ENCODE measurements at regions not wholly inside any gene's neighbourhood (a gene's known extent, or its start where the extent isn't known, plus 50 kb on each side); places are given as distances from the start of the nearest gene placed in this dataset.
"Not testable (repeated sequence)": the region's sequence is repeated elsewhere in the genome, so short reads cannot be mapped to it uniquely, and the experiment has no call there.

GRCh38 chr9:24342457-24342856 is 203.2 kb downstream of the IZUMO3 start:
- no peak for DNase-seq (ENCODE audit: low spot score)

DNA sequence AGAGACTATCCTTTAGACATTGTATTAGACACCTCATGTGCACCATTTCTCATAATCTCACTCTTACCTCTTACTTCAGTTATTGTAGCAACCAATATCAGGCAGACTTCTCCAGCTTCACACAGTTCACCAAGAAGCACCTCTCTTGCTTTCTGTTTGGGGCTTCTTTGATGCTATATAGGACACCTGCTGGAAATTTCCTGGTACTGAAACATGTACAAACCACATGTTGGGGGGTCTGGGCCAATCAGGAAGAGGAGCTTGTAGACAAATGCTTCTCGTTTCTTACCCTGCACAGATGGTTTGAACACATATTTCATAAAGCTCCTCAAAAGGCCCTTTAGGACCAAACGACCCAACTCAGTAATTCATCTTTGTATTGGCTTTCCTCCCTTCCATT is 212.1 kb downstream of the IZUMO3 start:
- DNase-seq (ENCODE audit: low spot score), result no peak

DNA sequence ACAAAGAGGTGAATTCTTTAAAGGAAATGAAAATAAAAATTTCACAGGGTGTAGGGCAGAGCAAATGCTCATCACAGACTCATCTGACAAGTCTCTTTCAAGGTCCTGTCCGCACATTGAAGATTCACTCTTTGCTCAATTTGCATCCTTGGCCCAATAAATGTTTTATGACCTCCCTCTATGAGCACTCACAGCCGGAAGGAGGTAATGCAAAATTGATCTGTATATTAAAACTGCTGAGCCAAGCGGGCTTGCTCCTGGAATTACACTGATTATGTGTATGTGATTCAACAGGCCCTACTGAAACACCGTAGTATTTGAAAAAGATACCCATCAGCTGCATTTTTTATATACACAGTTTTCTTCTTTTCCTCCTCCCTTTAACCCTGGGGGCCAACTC is 246.8 kb downstream of the IZUMO3 start:
- DNase-seq (ENCODE audit: low spot score), result no peak

- DNase-seq (ENCODE audit: low spot score), result no peak
These were observed 247.8 kb downstream of the IZUMO3 start for GRCh38 chr9:24297931-24298330.

DNA sequence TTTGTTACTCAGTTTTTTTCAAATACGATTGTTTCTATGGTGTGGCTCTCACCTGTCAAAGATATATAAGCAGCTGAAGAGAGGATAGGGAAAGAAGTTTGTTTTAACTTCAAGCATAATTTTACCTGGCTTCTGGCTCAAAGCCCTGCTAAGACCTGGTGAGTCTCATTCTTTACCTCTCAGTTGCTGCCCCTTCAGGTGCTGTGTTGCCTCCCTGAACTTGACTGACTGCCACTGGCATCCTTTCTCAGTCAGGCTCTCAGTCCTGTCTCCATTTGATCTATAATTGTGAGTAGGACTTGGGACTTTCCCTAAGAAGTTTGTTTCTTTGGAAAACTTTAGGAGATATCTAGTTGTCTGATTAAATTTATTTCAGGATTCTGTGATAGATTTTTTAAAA is 249.6 kb downstream of the IZUMO3 start:
- no peak for DNase-seq (ENCODE audit: low spot score)

DNA sequence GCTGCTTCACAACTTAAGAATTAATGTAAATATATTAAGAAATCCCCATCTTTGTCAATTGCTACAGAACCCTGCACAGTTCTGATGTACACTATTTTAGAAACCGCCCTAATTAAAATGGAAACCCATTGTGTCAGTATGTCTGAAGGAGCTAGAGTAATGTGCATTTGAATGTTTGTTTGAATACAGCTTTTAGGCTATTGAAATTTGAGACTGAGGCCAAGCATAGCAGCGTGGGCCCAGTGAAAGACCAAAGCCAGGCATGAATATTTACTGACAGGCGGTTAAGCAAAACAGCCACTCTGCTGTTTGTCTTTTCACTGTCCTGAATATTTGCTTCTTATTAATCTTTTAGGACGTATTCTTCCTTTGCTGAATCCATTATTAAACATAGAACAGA is 252.3 kb downstream of the IZUMO3 start:
- no peak for DNase-seq (ENCODE audit: low spot score)

GRCh38 chr9:24286761-24287160 is 258.9 kb downstream of the IZUMO3 start:
- no peak for DNase-seq (ENCODE audit: low spot score)

DNA sequence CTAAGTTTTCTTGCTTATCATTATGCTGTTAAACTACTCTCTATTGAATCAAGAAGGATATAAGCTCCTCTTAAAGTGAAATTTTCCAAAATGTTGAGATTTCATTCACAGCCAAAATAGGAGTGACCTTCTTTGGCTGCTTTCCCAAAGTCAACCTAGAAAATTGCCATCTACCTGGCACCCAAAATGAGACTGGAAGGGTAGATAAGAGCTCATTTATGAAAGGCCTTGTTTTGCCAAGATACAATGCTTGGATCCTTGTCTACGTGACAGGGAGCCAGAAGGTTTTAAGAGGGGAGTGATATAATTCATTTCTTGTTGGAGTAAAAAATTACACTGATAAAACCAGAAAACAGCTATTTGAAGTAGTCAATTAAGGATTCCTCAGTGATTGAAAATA is 287.1 kb downstream of the IZUMO3 start:
- no peak for DNase-seq (ENCODE audit: low spot score)

DNA sequence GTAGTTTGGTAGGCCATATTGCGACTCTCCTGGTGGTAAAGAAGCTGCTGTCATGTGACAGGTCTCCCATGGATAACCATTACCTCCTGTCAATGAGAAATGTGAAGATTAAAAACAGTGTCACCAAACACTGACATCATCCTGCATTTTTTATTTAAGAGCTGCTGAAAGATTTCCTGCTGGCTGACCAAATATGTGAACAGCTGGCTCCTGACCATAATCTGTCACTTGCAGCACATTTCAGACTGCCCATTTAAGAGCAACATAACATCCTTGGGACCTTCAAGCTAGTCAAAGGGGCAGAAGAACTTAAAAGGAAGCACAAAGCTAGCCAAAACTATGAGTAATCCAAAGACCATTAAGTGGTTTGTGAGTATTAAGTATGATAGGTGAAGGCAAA is 288.0 kb downstream of the IZUMO3 start:
- no peak for DNase-seq (ENCODE audit: low spot score)

- DNase-seq (ENCODE audit: low spot score), result peak; percentile 16
These were observed 299.7 kb downstream of the IZUMO3 start for GRCh38 chr9:24245988-24246387.

DNA sequence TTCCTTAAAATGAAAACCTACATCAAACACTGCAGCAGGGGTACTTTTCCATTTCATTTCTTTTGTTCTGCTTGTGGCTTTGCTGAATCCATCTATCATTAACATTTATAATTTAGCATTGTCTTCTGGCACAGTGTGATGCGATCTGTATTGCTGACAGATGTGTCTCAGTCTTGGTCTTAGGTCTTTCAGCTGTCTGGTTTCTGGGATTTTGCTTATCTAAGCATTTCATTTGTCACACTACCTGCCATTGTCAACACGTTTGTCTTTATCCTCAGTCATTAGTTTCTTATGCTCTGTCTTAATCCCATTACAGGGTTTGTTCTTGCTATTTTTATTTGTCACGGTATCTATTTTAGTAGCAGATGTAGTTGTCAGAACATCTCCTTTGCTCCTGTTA is 303.1 kb downstream of the IZUMO3 start:
- DNase-seq (ENCODE audit: low spot score), result no peak

DNA sequence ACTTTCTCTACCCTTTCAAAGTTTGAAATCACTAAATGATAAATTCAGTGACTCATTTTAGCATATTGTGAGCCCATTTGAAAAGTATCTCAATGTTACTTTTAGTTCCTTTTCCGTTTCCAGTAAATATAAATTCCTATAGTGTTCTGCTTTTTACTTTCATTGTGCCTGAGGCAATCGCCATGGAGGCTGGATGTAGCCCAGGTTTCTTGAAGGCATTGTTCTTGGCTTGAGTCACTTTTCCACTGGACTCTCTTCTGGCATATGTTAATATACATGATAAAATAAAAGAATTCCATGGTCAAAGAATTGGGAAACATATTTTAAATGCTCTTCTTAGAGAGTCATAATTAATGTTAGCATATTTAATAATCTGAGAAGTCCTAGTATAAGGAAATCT is 327.0 kb downstream of the IZUMO3 start:
- peak; percentile 24 for DNase-seq (ENCODE audit: low spot score)

DNA sequence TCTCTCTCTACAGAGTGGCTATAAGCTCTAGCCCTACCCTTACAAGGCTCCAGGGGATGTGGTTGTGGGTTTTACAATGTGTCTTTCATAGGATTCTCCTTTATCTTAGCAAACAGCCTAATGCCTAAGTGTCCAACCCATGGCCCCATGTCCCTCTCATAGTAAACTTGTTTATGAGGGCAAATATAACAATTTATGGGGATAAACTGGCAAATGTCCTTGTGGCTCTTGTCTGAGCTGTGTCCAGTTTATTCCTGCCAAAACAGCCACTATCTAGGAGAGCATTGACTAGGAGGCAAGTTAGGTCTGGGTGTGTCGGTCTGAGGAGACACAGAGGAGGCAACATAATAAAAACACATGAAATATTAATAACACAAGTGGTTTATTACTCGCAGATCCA is 335.1 kb downstream of the IZUMO3 start:
- no peak for DNase-seq (ENCODE audit: low spot score)

DNA sequence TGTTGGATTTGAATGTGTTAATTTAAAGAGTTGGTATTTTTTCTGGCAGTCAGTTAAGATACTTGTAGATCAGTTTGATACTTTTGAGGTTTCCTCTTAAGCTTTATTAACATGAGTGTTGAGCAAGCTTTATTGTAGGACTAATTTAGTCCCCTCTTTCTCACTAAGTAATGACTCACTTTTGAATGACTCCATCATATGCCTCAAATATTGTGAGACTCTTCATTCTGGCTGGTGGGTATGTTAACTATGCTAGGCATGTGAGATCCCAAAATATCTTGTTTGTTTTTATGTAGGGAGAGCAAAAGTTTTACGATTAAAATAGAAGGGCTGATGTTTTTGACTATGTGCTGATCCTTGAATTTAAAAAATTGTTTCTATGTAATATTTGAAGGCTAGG is 355.7 kb downstream of the IZUMO3 start:
- DNase-seq (ENCODE audit: low spot score), result no peak

- DNase-seq (ENCODE audit: low spot score), result not testable (repeated sequence)
These were observed 354.5 kb upstream of the ELAVL2 start for GRCh38 chr9:24180572-24180971.

DNA sequence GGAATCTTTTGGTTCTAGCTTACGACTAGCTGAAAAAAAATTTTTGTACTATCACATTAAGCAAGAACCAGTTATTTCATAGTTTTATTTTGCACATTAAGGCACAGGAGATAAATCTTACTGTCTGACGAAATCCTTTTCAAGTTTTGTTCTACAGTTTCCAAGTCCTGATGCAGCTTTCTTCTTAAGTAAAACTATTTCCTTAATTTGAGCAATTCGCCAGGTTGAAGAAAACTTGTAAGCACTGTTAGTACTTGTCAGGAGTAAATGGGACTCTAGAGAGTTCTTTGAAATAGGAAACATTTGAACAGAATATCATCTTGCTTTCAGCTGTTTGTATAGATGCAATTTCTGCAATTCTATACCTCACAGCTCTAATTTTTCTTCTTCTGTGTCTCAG is 318.8 kb upstream of the ELAVL2 start:
- DNase-seq (ENCODE audit: low spot score), result no peak

DNA sequence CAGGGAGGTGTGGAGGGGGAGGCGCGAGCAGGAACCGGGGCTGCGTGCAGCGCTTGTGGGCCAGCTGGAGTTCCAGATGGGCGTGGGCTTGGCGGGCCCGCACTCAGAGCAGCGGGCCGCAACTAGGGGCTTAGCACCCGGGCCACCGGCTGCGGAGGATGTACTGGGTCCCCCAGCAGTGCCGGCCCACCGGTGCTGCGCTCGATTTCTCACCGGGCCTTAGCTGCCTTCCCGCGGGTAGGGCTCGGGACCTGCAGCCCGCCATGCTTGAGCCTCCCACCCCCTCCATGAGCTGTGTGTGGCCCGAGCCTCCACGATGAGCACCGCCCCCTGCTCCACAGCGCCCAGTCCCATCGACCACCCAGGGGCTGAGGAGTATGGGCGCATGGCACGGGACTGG is 309.0 kb upstream of the ELAVL2 start:
- DNase-seq (ENCODE audit: low spot score), result not testable (repeated sequence)

- no peak for DNase-seq (ENCODE audit: low spot score)
These were observed 306.2 kb upstream of the ELAVL2 start for GRCh38 chr9:24132244-24132643.

- DNase-seq (ENCODE audit: low spot score), result no peak
These were observed 301.5 kb upstream of the ELAVL2 start for GRCh38 chr9:24127519-24127918.

DNA sequence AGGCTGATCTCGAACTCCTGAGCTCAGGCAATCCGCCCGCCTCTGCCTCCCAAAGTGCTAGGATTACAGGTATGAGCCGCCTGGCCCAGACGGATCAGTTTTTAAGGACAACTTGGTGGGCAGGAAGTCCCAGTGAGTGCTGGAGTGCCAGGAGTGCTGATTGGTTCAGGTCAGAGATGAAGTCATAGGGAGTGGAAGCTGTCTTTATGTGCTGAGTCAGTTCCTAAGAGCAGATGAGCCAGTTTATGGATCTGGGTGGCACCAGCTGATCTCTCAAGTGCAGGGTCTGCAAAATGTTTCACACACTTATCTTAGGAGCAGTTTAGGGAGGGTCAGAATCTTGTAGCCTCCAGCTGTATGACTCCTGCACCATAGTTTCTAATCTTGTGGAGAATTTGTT is 292.1 kb upstream of the ELAVL2 start:
- DNase-seq (ENCODE audit: low spot score), result no peak

DNA sequence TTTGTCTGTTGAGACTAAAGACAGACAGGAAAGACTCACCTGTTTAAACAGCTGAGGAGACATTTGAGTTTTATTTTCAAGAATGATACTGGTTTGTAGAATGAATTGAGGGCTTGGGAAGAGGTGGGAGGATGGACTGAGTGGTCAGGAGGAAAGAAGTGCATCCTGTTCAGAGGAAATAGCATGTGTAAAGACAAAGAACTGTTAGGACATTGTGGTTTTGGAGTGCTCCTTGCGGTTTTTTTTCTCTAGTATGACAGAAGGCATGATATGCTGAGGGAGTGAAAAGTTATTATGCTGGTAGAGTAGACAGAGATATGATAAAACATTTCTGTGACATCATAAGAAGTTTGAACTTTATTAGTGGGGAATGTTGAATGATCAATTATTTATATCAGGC is 270.7 kb upstream of the ELAVL2 start:
- DNase-seq (ENCODE audit: low spot score), result no peak

DNA sequence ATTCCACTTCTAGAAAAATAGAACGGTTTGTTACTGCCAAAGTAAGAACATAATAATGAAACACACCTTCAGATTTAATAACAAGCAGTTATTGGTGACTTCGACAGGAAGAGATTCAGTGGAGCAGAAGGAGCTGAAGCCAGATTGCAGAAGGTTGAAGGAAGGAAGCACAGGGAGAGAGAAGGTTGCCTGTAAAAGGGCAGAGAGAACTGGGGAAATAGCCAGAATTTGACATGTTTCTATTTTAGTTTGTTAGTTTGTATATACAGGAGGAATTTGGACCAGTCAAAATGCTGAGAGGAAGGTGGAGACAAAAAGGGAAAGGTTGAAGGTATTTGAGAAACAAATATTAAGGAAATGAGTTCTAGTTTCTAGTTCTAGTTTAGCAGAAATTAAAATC is 269.2 kb upstream of the ELAVL2 start:
- DNase-seq (ENCODE audit: low spot score), result no peak

GRCh38 chr9:24090566-24090965 is 264.5 kb upstream of the ELAVL2 start:
- DNase-seq (ENCODE audit: low spot score), result peak; percentile 2

GRCh38 chr9:24073666-24074065 is 247.6 kb upstream of the ELAVL2 start:
- no peak for DNase-seq (ENCODE audit: low spot score)

DNA sequence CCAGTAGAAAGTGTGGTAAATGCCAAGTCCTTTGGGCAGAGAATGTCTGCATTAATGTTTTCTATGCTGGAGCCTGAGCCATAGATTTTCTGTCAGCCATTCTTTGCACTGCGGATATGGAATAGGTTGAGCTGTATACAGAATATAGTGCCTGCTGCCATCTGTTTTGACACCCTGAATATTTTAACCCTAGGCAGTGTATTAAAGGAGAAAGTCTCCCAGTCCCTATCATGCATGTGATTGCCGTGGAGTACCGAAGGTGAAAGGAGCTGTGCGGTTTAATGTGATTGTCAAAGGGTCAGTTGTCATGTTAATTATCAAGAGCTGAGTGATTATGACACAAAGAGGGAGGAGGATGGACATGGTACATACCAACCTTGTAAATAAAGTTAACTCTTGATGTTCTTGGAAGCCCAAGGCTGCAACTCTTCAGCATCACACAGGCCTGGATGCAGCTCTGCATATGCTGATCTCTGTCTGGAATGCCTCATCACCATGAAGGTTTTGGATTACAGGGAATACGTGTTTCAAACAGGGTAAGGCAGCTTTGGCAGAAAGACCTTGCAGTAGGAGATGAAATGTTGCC is 247.1 kb upstream of the ELAVL2 start:
- DNase-seq (ENCODE audit: low spot score), result no peak
